Globus pallidus (tissue), 1 donor: ENCODE measurements at regions not wholly inside any gene's neighbourhood (a gene's known extent, or its start where the extent isn't known, plus 50 kb on each side); places are given as distances from the start of the nearest gene placed in this dataset.
"Not testable (repeated sequence)": the region's sequence is repeated elsewhere in the genome, so short reads cannot be mapped to it uniquely, and the experiment has no call there.

Source experiments
- DNase-seq: peaks from one replicate; pipeline ENCODE4 v3.0.0-alpha.2; 2015; ENCODE audit warnings: low spot score

DNA sequence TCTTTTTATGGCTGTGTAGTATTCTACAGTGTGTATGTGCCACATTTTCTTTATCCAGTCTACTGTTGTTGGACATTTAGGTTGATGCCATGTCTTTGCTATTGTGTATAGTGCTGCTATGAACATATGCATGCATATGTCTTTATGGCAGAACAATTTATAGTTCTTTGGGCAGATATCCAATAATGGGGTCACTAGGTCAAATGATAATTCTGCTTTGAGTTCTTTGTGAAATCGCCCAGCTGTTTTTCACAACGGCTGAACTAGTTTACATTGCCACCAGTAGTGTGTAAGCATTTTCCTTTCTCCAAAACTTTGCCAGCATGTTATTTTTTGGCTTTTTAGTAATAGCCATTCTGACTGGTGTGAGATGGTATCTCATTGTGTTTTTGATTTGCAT lies 214.8 kb upstream of the TMEM229A start:
- DNase-seq: no peak

DNA sequence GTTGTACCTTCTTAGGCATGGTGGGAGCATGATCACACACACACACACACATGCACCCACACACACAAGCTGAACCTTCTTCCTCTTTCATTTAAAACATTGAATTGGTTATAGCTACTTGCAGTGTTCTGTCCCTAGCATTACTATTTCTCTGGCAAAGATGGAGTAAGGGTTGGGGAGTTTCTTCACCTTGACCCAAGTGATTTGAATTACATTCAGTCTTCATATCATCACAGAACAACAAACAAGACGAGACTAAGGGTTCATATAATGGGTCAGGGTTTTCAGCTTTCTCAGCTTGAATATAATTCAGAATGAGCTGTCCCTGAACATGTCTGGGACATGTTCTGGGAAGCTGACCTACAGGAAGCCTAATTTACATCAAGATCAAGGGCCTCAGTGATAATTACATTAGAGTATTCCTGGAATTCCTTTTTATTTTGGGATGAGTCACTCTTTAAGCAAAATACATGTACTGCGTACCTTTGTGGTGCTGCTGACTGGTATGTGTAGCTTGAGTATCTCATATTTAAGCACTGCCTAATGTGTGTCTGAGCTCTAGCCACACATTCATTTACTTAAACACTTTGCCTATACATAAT lies 213.5 kb upstream of the TMEM229A start:
- no peak for DNase-seq

DNA sequence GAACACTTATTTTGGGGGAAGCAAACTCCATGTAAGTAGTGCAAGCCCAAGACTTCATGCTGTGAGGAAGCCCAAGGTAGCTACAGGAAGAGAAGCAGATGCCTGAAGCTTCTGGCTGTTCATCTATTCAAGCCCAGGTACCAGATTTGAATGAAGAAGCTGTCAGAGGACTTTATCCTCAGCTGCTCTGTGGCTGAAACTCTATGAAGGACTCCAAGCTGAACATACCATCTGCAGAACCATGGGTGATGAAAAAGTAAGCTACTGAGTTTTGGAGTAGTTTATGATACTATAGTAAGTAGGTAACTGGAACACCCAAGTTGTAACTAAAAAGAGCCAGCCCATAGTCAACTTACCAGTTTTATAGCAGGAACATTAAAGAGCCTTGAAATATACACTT lies 211.6 kb upstream of the TMEM229A start:
- not testable (repeated sequence) for DNase-seq

DNA sequence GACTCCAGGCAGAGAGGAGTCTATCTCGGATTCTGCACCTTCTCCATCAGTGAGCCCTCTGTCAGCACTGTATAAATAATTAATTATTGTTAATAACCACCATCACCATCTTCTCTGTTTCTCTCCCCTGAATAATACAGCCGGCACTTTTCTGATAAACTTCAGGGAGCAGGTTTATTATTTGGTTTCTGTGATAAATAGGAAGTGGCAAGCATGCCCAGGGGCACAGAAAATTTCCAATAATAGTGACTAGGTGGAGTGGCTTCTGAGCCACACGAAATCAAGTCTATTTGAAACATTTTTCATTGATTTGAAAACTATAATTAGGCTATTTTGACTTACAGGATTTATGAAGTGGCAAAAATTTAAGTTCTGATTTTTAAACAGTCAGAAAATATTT lies 186.8 kb upstream of the TMEM229A start:
- no peak for DNase-seq

DNA sequence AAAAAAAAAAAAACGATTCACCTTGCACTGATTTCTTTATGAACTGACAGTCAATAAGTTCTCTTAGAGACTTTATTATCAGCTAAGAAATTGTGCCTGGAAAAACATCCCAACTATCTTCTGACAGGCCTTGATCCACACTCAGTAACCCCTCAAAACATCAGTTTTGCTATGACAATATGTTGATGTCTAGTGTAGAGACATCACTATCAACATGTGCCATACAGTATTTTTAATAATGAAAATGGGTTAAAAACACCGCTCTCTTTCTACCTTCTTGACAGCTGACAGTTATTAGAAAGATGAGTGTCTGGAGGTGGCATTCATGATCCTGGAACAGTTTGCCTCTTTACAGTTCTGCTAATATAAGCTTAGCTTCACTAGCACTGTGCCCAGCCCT lies 175.8 kb upstream of the TMEM229A start:
- DNase-seq: no peak

DNA sequence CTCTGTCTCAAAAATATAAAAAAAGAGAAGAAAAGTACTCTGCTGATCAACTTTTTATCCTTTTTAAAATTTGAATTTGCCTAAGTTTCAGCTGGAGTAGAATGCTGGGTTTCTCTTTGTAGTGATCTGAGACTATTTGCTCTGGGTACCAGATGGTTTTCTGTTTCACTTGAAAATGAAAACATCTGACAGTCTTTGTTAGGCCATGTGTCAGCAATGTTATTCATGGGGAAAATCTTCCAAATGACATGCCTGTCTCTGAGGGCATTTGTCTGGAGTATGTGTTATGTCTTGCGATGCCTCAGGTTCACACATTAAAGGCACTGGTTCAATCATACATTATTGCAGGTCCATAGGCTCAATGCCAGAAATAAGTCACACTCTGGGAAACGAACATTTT lies 175.3 kb upstream of the TMEM229A start:
- DNase-seq: no peak

DNA sequence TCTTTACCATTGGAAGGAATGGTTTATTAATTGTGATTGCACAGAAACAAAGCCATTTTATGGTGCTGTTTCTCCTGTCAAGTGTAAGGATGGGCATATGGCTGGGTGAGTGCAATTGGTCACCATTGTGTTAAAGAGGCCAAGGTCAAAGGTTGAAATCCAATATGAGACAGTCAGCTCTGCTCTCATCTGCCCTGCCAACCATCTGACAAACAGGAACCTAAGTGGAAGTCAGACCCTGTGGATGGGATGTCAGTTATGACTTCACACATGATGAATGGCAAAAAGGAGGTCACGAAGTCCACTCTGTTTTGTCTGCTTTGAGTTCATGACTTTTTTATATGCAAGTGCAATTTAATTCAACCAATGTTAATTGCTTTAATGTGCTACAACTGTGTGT lies 172.7 kb upstream of the TMEM229A start:
- no peak for DNase-seq

DNA sequence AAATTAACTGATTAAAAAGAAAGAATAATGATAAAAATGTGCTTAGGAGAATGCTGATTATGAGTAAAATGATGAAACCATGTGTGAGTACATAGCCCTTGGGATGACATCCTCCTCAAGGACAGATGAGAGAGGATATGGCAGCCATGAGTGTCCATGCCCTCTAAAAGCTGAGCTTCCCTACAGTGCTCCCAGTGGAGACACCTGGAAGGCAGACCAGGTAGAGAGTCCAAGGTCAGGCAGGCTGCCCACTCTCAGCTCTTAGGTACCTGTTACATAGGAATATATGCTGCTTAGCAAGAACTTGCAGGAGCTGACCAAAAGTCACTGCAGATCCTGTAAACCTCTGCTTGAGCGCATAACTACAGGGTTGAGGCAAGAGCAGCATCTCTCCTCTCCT lies 169.7 kb upstream of the TMEM229A start:
- DNase-seq: no peak

DNA sequence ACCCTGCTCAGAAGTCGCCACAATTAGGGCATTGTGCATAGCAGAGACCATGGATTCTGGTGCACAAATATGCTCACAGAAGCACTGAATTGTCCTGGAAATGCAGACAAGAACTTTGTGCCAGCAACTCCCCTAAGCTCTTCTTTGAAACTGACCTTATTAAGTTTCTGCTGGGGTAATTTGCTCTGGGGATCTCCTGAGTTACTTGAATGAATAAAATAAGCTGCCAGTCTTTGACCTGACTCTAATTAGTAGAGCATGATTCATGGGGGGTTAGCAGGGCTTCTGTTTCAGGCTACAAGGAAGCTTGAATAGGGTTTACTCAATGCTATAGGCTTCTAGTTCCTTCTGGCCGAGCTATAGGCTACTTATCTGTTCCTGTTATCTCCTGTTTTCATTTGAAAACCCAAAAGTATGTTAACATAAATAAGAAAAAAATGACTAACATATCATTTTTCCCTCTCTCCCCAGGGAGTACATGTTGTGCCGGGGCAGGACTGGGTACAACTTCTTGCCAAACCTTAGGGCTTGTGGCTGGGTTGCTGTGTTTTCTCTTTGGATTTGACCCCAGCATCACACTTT lies 169.0 kb upstream of the TMEM229A start:
- peak; percentile 21 for DNase-seq

DNA sequence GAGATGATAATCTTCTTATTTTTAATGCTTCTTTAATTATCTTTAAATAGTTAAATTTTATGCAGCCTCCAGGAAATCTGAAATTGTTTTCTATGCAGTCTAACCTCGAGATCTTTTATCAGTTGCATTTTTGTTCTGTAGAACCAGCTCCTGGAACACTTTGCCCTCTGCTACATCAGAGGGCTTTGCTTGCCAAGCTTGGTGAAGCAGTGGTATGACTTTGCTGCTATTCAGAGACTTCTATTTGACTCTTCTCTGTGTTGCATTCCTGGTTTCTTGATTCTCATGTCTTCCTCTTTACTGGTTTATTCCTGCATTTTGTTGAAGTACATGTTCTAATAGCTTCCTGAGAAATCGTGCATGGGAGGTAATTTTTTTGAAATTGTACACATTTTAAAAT lies 163.7 kb upstream of the TMEM229A start:
- DNase-seq: peak; percentile 11

DNA sequence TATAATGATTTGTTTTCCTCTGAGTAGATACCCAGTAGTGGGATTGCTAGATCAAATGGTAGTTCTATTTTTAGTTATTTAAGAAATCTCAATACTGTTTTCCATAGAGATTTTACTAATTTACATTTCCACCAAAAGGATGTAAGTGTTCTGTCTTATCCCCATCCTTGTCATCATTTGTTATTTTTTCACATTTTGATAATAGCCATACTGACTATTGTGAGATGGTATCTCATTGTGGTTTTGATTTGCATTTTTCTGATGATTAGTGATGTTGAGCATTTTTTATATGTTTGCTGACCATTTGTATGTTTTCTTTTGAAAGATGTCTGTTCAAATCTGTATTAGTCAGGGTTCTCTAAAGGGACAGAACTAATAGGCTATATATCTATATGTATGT lies 160.0 kb upstream of the TMEM229A start:
- DNase-seq: no peak

DNA sequence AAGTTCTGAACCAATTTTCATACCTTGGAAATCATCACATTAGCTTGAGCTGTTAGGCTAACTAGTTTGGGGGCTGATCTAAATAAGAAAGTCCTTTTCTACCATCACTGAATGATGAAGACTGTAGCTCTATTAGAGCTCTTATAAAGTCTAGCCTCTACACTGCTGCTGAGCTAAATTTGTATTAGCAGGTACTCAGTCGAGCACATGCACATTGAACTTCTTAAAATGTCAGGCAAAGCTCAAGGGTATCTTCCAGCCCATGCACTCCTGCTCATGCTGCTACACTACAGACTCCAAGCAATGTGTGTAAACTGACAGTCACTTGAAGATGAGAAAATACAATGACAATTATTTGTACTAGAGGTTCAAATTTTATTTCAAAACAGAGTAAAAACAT lies 158.8 kb upstream of the TMEM229A start:
- DNase-seq: no peak

DNA sequence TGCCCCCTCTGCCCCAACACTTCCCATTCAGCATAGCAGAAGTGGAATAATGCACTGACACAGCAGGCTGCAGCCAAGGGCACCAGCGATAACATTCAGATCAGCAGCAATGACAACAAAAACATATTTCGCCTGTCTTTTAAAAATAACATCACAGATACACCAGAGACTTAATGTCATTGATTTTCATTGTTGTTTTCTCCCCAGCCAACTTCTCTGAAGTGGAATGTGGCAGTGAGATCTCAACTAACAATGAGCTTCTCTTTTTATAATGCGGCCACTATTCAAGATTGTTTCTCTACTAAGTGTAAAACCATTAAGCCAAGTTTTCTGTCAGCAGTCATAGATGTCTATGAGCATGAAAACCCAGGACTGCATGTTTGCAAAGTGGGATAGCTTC lies 158.2 kb upstream of the TMEM229A start:
- DNase-seq: no peak

DNA sequence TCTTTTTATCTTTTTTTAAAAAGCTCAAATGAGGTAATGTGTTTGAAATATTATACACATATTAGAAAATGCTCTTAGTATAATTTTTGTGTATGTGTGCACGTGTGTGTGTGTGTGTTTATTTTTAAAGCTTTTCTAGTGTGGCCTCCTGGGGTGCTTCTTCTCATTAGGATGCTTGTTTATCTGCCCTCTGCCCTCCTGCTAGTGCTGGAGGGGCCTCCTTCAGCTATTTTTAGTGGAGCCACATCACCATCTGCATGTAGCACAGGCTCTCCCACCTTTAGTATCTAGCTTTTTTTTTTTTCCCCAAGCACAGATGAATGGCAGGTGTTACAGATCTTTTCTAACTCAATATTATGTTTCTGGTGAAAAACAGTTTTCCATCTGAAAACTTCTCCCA lies 155.7 kb upstream of the TMEM229A start:
- DNase-seq: no peak

DNA sequence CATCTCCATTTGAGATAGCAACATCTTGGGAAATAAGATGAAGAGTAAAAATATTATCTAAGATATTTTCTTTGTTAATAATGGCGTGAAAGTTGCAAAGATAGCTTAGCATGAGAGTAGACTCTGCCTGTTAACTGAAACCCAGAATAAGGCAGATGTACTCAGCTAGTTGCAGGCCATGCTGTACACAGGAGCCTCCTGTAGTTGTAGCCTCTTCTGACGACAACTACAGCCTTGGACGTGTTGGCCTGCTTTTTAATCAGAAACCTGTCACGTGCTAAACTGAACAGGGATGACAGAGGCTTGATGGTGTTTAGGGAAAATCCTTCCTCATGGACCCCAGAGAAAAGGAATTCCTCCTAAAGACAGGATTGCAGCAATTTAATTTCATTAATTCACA lies 155.1 kb upstream of the TMEM229A start:
- no peak for DNase-seq

DNA sequence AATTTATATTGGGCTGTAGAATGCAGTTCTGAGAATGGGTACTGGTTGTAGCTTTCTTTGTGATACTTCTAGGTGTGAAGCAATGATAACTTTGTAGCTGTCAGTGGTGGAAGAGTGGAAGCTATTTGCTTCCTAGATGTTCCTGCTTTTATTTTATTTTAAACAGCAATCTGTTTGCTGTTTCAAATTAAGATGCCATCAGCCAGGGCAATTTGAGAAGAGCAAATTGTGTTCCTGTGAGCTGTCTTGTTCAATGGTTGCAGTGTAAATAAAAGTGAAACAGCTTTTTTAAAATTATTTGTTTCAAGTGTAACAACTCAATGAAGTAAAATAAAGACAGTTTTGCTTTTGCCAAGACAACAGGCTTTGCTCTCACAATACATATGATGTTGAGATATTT lies 150.8 kb upstream of the TMEM229A start:
- no peak for DNase-seq

DNA sequence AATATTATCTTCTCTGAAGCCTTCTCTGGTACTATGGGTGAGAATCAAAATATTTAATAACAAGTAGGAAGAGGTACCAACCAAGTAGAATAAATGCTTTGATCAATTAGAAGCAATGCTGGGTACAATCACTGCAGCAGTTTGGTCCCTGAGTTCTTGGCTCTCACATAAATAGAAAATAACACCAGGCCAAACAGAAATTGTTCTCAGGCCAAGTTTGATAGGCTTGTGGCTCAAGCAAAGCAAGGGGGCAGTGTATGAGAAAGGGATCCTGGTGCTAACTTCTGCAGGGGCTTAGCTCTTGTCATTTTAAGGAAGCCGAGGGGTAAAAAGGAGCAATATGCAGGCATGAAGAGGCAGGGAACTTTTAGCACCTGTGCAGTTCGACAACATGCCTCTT lies 146.8 kb upstream of the TMEM229A start:
- no peak for DNase-seq

DNA sequence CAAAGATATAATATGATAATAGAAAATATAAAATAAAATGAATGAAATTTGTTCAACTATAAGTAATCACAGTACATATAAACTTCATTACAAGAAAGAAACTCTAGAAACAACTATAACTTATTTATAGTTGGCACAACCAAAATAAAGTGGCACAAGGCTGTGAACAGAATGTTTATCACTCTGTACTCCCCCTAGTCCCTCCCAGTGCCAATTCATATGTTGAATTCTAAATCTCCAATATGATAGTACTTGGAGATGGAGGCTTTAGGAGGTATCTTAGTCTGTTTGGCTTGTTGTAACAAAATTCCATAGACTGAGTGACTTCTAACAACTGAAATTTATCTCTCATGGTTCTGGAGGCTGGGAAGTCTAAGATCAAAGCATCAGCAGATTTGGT lies 145.0 kb upstream of the TMEM229A start:
- no peak for DNase-seq

DNA sequence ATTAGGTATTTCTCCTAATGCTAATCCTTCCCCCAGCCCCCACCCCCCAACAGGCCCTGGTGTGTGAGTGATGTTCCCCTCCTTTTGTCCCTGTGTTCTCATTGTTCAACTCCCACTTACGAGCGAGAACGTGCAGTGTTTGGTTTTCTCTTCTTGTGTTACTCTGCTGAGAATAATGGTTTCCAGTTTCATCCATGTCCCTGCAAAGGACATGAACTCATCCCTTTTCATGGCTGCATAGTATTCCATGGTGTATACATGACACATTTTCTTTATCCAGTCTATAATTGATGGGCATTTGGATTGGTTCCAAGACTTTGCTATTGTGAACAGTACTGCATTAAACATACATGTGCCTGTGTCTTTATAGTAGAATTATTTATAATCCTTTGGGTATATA lies 138.9 kb upstream of the TMEM229A start:
- DNase-seq: not testable (repeated sequence)

DNA sequence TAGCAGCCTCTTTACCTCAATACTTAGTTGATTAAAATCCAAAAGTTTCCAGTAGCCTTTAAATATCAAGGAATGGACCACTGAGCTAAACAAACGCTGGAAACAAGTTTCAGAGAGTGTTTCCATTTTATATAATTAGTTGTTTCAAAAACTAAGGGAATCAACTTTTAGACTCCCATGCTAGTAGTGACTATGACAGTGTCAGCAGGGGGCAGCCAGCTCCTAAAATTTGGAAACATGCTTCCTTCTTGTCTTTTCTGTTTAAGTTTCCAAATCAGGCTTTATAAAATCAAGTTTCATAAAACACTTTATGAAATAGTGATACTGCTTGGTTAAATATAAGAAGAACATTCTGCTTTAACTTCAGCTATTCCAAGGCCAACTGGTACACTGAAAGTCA lies 138.2 kb upstream of the TMEM229A start:
- peak; percentile 72 for DNase-seq

DNA sequence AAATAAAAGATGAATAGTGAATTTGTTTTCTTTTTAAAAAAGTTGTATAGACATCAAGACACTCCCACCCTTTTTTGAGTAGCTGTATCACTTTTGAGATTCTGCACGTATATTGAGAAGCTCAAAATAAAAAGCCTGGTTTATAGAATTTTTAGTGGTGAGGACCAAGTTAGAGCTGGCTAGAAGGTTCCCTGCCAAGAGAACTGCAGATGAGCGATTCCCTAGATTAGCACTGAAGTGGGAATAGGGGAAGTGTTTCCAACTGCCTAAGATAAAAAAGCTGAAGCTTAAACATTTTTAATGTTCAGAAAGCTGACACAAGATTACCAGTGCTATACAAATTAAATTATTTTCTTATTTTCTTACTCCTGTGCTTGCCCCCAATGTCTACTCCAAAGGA lies 135.7 kb upstream of the TMEM229A start:
- no peak for DNase-seq

DNA sequence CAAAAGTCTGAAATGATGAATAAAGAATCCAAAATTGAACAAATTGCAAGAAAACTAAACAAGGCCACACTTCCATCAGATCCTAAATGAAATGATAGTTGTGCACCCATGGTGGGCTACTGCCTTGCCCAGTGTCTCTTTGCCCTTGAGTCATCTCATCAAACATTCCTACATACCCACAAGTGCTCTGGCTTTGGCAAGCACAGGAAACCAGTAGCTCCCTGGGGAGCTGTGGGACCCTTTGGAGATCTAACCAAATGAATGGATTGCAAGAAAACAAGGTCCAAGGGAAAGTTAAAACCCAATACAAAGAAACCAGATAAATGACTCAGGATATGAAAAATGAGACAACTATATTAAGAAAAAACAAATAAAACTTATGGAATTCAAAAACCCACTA lies 129.8 kb upstream of the TMEM229A start:
- no peak for DNase-seq

DNA sequence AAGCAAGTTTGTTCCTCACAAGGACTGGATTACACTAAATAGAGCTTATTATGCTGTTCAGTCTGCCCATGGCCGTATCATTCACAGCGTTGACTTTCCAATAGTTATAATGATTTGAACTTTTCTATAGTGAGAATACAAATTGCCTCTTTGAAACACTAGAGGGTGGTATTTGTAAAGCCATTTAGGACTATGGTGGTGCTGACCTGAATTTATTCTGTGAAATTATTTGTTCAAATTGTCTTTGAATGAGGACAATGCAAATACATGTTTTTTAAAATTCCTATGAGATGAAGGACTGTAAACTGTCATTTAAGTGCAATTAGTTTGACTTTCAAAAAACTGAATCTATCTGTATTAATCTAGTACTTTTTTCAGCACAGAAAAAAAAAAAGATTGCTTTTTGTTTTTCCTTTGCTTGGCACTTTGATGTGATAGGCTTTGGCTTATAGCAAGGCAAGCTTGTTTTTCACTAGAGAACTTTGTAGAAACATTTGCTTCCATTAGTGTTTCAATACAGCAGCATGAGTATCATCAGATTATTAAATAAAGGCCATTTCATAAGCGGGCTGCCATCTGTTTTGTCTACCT lies 122.7 kb upstream of the TMEM229A start:
- peak; percentile 60 for DNase-seq
